ENCODE measurements at regions not wholly inside any gene's neighbourhood (a gene's known extent, or its start where the extent isn't known, plus 50 kb on each side); places are given as distances from the start of the nearest gene placed in this dataset.
"Not testable (repeated sequence)": the region's sequence is repeated elsewhere in the genome, so short reads cannot be mapped to it uniquely, and the experiment has no call there.

DNA sequence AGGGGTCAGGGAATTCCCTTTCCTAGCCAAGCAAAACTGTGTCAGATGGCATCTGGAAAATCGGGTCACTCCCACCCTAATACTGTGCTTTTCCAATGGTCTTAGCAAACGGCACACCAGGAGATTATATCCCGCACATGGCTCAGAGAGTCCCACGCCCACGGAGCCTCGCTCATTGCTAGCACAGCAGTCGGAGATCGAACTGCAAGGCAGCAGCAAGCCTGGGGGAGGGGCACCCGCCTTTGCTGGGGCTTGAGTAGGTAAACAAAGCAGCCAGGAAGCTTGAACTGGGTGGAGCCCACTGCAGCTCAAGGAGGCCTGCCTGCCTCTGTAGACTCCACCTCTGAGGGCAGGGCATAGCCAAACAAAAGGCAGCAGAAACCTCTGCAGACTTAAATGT, 393.3 kb upstream of the ONECUT1 start:
- H3K27me3 ChIP-seq (ENCODE audit: control insufficient read depth in 1 of 2, insufficient read depth in 2 of 2, low read length in 2 of 2); H3K36me3 ChIP-seq (ENCODE audit: control insufficient read depth in 2 of 2, insufficient read depth in 2 of 2, low read length in 1 of 2); H3K27ac ChIP-seq (ENCODE audit: low read depth in 2 of 2, low read length in 1 of 2); H3K9me3 ChIP-seq (ENCODE audit: control insufficient read depth in 2 of 2, insufficient read depth in 1 of 2, low read depth in 1 of 2, low read length in 1 of 2); H3K4me3 ChIP-seq (ENCODE audit: low read depth in 1 of 2, low read length in 2 of 2); H3K4me1 ChIP-seq (ENCODE audit: control insufficient read depth in 2 of 2, insufficient read depth in 2 of 2, low read length in 1 of 2): not testable (repeated sequence)
- 82 to 90% methylated on average over 9 of the region's 9 CpGs for WGBS, 2 donors

DNA sequence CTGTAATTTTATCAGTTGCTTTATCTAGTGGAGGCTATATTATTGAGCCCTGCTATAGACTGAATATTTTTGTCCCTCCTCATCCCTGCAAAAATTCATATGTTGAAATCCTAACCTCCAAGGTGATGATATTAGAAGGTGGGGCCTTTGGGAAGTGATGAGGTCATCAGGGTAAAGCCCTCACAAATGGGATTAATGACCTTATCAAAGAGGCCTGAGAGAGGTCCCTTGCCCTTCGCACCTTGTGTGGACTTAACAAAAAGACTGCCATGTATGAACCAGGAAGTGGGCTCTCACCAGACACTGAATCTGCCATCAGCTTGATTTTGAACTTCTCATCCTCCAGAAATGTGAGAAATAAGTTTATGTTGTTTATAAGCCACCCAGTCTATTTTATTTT, 381.4 kb upstream of the ONECUT1 start:
- Histone ChIP-seq H3K4me1 (ENCODE audit: control insufficient read depth in 2 of 2, insufficient read depth in 2 of 2, low read length in 1 of 2) (no peaks in the 10 kb centered on the region), H3K27ac (ENCODE audit: low read depth in 2 of 2, low read length in 1 of 2) (no peak overlapping the region), H3K9me3 (ENCODE audit: control insufficient read depth in 2 of 2, insufficient read depth in 1 of 2, low read depth in 1 of 2, low read length in 1 of 2) (no peaks in the 10 kb centered on the region), H3K27me3 (ENCODE audit: control insufficient read depth in 1 of 2, insufficient read depth in 2 of 2, low read length in 2 of 2) (no peaks in the 10 kb centered on the region), H3K4me3 (ENCODE audit: low read depth in 1 of 2, low read length in 2 of 2) (no peak overlapping the region), H3K36me3 (ENCODE audit: control insufficient read depth in 2 of 2, insufficient read depth in 2 of 2, low read length in 1 of 2) (no peaks in the 10 kb centered on the region)
- WGBS, 2 donors: 83 to 88% methylated on average over 1 of the region's 1 CpG

DNA sequence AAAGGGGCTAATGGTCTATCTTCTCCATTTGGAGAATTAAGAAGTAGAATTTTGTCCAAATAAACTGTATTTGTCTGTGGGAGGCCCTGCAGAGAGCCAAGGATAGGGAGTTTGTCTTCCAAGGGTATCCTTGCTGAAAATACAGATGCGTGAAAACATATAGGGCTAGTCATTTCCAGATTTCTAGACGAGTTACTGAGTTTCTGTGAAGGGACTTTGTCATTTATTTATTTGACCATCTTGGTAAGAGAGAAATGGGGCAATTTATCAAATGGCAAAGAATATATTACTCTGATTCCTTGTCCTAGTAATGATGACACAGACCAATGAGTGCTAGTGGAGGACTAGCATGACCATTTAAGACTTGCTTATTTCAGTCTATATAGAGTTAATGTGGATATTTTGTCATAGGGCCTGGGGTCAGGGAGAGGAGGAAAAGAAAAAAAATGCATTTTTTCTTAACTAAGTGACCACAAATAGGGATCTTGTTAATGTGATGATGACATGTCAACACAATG, 376.6 kb upstream of the ONECUT1 start:
- Histone ChIP-seq H3K4me1 (ENCODE audit: control insufficient read depth in 2 of 2, insufficient read depth in 2 of 2, low read length in 1 of 2) (no peaks in the 10 kb centered on the region), H3K9me3 (ENCODE audit: control insufficient read depth in 2 of 2, insufficient read depth in 1 of 2, low read depth in 1 of 2, low read length in 1 of 2) (no peaks in the 10 kb centered on the region), H3K27ac (ENCODE audit: low read depth in 2 of 2, low read length in 1 of 2) (no peak overlapping the region), H3K27me3 (ENCODE audit: control insufficient read depth in 1 of 2, insufficient read depth in 2 of 2, low read length in 2 of 2) (no peaks in the 10 kb centered on the region), H3K4me3 (ENCODE audit: low read depth in 1 of 2, low read length in 2 of 2) (no peak overlapping the region), H3K36me3 (ENCODE audit: control insufficient read depth in 2 of 2, insufficient read depth in 2 of 2, low read length in 1 of 2) (no peaks in the 10 kb centered on the region)
- 67 to 72% methylated on average over 2 of the region's 2 CpGs for WGBS, 2 donors

DNA sequence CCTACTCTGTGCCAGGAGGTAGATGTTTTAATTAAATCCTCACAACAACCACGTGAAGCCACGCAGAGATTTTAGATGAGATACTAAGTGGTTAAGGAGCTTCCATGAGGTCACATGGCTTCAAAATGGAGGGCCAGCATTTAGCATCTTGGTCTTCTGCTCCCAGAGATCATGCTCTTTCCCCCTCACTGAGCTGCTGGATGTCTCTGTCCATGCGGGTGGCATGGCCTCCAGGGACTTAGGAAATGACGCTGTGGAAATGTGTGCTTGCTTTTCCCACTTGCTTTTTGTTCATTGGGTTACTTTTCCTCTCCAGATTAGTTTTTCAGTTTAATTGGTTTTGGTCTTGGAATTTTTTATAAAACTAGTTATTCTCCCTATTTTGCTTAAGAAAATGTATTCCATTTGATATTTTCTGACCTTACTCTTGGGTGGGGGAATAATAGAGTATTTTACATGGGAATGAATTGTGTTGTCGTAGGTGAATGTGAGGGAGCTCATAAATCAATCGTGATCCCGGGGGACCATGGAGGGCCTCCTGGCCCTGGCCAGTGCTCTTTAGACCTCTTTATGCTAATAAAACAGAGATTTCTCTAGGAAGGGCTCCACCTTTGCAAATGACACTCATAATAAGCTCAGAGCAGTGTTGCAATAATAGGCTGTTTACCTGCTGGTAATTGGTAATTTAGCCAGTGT, 376.0 kb upstream of the ONECUT1 start:
- no peaks in the 10 kb centered on the region for H3K27me3 ChIP-seq (ENCODE audit: control insufficient read depth in 1 of 2, insufficient read depth in 2 of 2, low read length in 2 of 2)
- no peaks in the 10 kb centered on the region for H3K9me3 ChIP-seq (ENCODE audit: control insufficient read depth in 2 of 2, insufficient read depth in 1 of 2, low read depth in 1 of 2, low read length in 1 of 2)
- H3K36me3 ChIP-seq (ENCODE audit: control insufficient read depth in 2 of 2, insufficient read depth in 2 of 2, low read length in 1 of 2): no peaks in the 10 kb centered on the region
- H3K4me1 ChIP-seq (ENCODE audit: control insufficient read depth in 2 of 2, insufficient read depth in 2 of 2, low read length in 1 of 2): no peaks in the 10 kb centered on the region
- WGBS, 2 donors: 77 to 81% methylated on average over 7 of the region's 7 CpGs
- H3K4me3 ChIP-seq (ENCODE audit: low read depth in 1 of 2, low read length in 2 of 2): no peak overlapping the region
- no peak overlapping the region for H3K27ac ChIP-seq (ENCODE audit: low read depth in 2 of 2, low read length in 1 of 2)

DNA sequence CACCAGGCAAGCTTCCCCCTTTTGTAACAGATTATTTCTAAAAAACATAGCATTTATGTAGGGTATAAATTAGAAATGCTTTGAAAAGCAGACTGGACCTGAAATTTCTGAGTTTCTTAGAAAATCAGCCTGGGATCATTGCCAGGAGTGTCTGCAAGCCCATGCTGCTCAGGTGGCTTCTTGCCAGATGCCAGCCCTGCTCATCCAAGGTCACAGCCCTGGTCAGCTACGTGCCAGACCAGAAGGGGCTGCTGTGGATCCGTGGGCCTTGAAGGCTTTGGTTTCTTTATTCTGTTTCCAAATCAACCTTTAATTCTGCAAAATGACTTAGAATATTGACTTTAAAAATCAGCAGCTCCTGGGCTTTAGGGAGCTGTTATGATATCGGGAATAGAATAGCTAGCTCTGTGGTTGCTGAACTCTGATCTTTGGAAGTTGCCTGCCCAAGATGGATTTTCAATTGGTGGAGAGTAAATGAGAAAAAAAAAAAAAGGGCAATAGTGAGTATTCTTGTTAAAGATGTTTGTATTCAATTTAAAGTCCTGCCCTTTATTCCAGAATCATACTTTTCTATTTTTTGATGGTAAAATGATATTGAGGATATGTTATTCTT, 370.1 kb upstream of the ONECUT1 start:
- Histone ChIP-seq H3K4me1 (ENCODE audit: control insufficient read depth in 2 of 2, insufficient read depth in 2 of 2, low read length in 1 of 2) (no peaks in the 10 kb centered on the region), H3K27me3 (ENCODE audit: control insufficient read depth in 1 of 2, insufficient read depth in 2 of 2, low read length in 2 of 2) (no peaks in the 10 kb centered on the region), H3K4me3 (ENCODE audit: low read depth in 1 of 2, low read length in 2 of 2) (no peak overlapping the region), H3K27ac (ENCODE audit: low read depth in 2 of 2, low read length in 1 of 2) (no peak overlapping the region), H3K9me3 (ENCODE audit: control insufficient read depth in 2 of 2, insufficient read depth in 1 of 2, low read depth in 1 of 2, low read length in 1 of 2) (no peaks in the 10 kb centered on the region), H3K36me3 (ENCODE audit: control insufficient read depth in 2 of 2, insufficient read depth in 2 of 2, low read length in 1 of 2) (no peaks in the 10 kb centered on the region)
- 45 to 50% methylated on average over 3 of the region's 3 CpGs for WGBS, 2 donors

DNA sequence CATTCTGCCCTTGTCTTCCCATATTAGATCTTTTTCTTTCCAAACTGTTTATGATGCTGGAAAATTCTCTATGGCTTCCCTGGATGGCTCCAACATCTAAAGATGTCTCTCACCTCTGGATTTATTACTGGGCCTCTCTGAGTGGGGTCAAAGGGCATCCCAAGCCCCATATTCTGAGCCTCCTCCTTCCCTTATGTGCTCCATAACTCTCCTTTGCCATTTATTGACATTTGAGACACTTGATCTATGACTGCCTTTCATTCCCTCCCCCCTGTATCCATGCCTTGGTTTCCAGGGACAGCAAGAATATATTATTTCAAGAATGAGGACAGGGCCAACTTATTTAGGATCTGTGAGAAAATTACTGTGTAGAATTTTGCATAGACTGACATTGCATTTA, 369.3 kb upstream of the ONECUT1 start:
- H3K9me3 ChIP-seq (ENCODE audit: control insufficient read depth in 2 of 2, insufficient read depth in 1 of 2, low read depth in 1 of 2, low read length in 1 of 2): no peaks in the 10 kb centered on the region
- no peak overlapping the region for H3K4me3 ChIP-seq (ENCODE audit: low read depth in 1 of 2, low read length in 2 of 2)
- no peaks in the 10 kb centered on the region for H3K27me3 ChIP-seq (ENCODE audit: control insufficient read depth in 1 of 2, insufficient read depth in 2 of 2, low read length in 2 of 2)
- H3K4me1 ChIP-seq (ENCODE audit: control insufficient read depth in 2 of 2, insufficient read depth in 2 of 2, low read length in 1 of 2): no peaks in the 10 kb centered on the region
- no peaks in the 10 kb centered on the region for H3K36me3 ChIP-seq (ENCODE audit: control insufficient read depth in 2 of 2, insufficient read depth in 2 of 2, low read length in 1 of 2)
- no peak overlapping the region for H3K27ac ChIP-seq (ENCODE audit: low read depth in 2 of 2, low read length in 1 of 2)

DNA sequence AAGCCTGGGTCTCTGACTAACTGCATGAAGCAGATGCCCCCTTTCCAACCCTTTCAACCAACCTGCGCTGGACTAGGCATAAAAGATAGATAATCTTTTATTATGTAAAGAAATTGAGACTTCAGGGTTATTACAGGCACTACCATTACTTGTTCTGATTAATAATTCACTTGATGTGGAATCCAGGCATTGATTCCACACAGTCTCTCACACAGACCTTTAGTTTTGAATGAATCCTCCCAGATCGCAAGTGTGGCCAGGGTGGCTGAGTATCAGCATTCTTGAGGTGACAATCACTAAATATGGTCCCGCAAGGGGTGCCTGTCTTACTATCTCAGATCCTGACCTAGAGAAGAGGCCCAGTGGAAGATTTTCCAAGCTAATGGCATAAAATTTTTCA, 368.9 kb upstream of the ONECUT1 start:
- WGBS, 2 donors: 88 to 92% methylated on average over 3 of the region's 3 CpGs
- Histone ChIP-seq H3K27ac (ENCODE audit: low read depth in 2 of 2, low read length in 1 of 2) (no peak overlapping the region), H3K4me3 (ENCODE audit: low read depth in 1 of 2, low read length in 2 of 2) (no peak overlapping the region), H3K36me3 (ENCODE audit: control insufficient read depth in 2 of 2, insufficient read depth in 2 of 2, low read length in 1 of 2) (no peaks in the 10 kb centered on the region), H3K9me3 (ENCODE audit: control insufficient read depth in 2 of 2, insufficient read depth in 1 of 2, low read depth in 1 of 2, low read length in 1 of 2) (no peaks in the 10 kb centered on the region), H3K27me3 (ENCODE audit: control insufficient read depth in 1 of 2, insufficient read depth in 2 of 2, low read length in 2 of 2) (no peaks in the 10 kb centered on the region), H3K4me1 (ENCODE audit: control insufficient read depth in 2 of 2, insufficient read depth in 2 of 2, low read length in 1 of 2) (no peaks in the 10 kb centered on the region)

DNA sequence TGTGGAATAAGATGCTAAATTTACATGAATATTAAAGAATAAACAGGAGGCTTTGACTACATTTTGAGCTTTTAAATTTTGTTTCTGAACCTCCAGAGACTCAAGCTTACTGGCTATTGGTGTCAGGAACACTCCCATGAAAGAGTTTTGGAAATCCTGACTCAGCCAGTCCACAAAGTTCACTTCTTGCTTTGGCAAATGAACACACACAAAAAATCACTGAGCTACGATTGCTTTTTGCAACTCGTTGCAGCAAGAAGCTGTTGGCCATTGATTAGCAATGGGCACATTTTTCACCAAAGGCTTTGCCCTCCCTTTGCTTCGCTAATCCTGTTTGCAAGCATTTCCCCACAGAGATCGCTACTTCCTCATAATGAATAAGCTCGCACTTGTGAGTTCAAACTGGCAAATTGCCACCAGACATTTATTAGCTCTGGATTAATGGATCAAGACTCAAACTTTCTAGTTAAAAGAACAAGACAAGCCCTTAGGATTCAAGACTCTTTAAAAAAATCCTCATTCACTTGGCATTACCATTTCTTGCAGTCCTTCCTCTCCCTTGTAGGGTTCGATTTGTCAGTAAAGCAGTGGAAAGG, 343.2 kb upstream of the ONECUT1 start:
- Histone ChIP-seq H3K36me3 (ENCODE audit: control insufficient read depth in 2 of 2, insufficient read depth in 2 of 2, low read length in 1 of 2) (no peaks in the 10 kb centered on the region), H3K27ac (ENCODE audit: low read depth in 2 of 2, low read length in 1 of 2) (no peak overlapping the region), H3K27me3 (ENCODE audit: control insufficient read depth in 1 of 2, insufficient read depth in 2 of 2, low read length in 2 of 2) (no peaks in the 10 kb centered on the region), H3K4me3 (ENCODE audit: low read depth in 1 of 2, low read length in 2 of 2) (no peak overlapping the region), H3K4me1 (ENCODE audit: control insufficient read depth in 2 of 2, insufficient read depth in 2 of 2, low read length in 1 of 2) (no peaks in the 10 kb centered on the region), H3K9me3 (ENCODE audit: control insufficient read depth in 2 of 2, insufficient read depth in 1 of 2, low read depth in 1 of 2, low read length in 1 of 2) (no peaks in the 10 kb centered on the region)
- WGBS, 2 donors: 37 to 38% methylated on average over 6 of the region's 6 CpGs

DNA sequence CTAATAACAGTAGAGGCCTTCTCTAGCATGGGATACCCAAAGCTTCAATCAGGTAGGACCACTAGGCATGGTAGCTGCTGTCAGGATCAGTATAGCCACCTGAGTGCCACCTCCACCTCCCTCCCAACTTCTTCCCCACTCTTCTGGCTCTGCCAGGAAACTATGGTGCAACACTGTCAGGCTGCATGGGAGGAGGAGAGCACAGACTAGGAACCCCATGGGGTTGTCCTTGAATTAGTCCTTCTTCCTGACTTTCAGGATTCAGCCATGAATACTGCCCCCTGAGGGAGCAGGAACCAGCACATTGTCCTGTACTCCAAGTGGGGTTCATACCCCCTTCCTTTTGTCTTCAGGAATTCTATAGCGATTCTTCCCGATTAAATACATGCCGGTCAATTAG, 340.8 kb upstream of the ONECUT1 start:
- WGBS, 2 donors: 93 to 95% methylated on average over 3 of the region's 3 CpGs
- Histone ChIP-seq H3K9me3 (ENCODE audit: control insufficient read depth in 2 of 2, insufficient read depth in 1 of 2, low read depth in 1 of 2, low read length in 1 of 2) (no peaks in the 10 kb centered on the region), H3K4me1 (ENCODE audit: control insufficient read depth in 2 of 2, insufficient read depth in 2 of 2, low read length in 1 of 2) (no peaks in the 10 kb centered on the region), H3K27me3 (ENCODE audit: control insufficient read depth in 1 of 2, insufficient read depth in 2 of 2, low read length in 2 of 2) (no peaks in the 10 kb centered on the region), H3K4me3 (ENCODE audit: low read depth in 1 of 2, low read length in 2 of 2) (no peak overlapping the region), H3K27ac (ENCODE audit: low read depth in 2 of 2, low read length in 1 of 2) (no peak overlapping the region), H3K36me3 (ENCODE audit: control insufficient read depth in 2 of 2, insufficient read depth in 2 of 2, low read length in 1 of 2) (no peaks in the 10 kb centered on the region)

All from esophagus (tissue), 2 donors.